ENCODE measurements at regions not wholly inside any gene's neighbourhood (a gene's known extent, or its start where the extent isn't known, plus 50 kb on each side); places are given as distances from the start of the nearest gene placed in this dataset.

GRCh38 chr1:82221721-82222120 lies 421.0 kb downstream of the ADGRL2 start:
- no peak for DNase-seq

DNA sequence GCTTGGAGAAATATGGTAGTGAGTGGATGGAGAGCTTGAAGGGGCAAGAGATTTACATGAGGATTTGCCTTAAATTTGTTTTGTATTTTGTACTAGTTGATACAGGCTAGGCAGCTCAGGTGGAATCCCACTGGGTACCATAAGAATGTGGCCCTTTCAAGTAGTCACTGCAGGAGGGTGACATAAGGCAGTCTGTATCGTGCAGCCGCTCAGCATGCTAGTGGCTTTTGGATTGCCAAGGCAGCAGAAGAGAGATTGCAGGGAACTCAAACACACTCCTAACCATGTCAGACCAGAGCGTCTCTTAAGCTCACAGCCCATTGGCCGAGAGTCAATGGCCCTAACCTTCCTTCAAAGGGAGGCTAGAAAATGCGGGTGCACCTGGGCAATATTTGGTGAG lies 420.0 kb downstream of the ADGRL2 start:
- DNase-seq, result no peak

DNA sequence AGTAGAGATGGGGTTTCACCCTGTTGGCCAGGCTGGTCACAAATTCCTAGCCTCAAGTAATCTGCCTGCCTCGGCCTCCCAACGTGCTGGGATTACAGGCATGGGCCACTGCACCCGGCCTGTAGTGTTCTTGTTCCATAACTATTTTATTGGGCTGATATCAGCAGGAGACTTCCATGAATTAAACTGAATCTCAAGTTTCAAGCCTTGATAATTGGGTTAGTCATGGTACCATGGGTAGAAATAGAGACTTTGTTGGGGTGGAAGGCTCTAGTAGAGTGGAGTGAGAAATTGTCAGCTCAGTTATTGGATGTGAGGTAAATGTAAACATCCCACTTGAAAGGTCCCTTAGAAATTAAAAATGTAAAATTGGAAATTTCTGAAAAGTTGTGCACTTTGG lies 419.1 kb downstream of the ADGRL2 start:
- no peak for DNase-seq

GRCh38 chr1:82218846-82219245 lies 418.1 kb downstream of the ADGRL2 start:
- DNase-seq, result no peak

GRCh38 chr1:82215853-82216175 lies 415.1 kb downstream of the ADGRL2 start:
- DNase-seq, result no peak

DNA sequence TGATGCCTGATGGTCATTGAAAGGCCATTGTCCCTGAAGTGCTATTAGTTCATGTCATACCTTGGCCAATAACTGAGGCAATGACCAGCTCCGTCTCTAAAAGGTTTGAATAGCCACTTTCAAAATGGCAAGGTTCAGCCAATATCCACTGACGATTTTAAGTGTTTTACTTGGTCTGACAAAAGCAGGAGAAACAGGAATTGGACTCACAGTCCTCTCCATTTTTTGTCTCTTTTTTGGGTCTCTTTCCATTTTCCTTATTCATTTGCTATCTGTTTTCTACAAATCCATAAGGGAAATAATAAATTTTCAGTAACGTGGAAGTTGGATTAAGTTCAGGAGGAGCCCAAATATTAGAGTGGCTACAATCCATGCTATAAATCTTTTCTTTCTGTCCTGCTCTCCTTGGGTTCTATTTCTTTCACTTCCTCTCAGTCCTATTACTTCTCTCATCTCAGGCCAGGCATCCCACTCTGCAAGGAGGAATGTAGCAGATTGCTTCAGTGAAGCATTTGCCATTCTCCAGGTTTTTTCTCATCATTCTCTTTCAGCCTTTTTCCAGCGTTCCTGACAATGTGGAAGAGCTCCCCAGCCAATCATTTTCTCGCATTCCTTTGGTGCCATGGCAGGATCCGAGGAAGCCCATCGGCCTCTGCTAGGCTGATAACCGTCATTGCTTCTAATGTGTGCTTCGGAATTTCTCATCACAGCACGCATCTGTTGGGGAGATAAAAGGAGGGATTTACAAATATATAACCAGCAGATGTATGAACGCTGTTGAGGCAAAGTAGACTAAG lies 414.5 kb downstream of the ADGRL2 start:
- DNase-seq, result no peak

DNA sequence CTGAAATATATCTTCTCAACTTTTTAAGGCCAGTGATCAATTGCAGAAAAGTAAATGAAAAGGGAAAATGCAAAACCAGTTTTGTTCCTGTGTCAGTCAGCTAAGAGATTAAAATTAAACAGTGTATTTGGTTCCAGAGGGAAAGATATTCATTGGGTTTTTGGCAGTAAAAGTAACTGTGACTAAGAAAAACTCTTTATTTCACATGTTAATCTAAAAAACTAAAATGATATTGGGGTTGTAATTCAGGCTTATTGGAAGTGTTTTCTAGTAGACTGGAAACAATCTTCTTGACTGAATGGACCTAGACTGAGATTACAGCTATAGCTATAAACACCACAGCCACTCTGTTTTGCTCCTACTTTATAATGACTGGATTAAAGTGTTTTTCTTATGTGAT lies 413.9 kb downstream of the ADGRL2 start:
- no peak for DNase-seq

DNA sequence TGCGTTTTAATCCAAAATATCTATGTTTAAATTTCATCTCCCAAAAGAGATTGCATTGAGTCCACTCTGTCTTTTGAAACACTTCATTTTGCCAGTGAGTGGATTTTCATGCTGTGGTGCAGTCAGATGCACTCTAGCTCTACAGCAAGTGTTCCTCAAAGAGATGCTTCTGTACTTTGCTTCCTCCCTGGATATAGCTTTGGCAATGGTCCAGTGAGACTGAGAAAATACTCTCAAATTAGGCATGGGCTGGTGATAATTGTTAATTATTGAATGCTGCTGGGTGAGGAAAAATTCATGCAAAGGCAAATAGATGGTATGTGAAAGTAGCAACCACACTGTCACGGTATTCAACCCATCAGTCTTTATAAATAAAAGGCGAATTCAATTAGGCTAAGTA lies 396.9 kb downstream of the ADGRL2 start:
- DNase-seq, result no peak

DNA sequence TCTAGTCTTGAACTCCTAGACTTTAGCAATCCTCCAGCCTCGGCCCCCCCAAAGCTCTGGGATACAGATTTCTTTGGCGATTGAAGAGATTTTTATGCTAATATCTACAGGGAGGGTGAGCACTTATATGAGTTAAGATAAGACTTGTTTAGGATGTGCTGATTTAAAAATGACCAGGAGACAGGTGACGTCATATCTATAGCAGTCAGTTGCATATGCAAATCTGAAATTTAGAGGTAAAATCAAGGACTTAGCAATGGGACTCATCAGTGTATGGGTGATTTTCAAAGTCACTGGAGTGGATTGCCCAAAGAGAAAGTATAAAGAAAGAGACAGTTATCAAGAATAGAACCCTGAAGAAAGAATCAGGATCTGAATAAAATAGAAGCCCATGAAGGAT lies 394.5 kb downstream of the ADGRL2 start:
- no peak for DNase-seq

- no peak for DNase-seq
Measured at GRCh38 chr1:82185084-82185483, 384.4 kb downstream of the ADGRL2 start.

DNA sequence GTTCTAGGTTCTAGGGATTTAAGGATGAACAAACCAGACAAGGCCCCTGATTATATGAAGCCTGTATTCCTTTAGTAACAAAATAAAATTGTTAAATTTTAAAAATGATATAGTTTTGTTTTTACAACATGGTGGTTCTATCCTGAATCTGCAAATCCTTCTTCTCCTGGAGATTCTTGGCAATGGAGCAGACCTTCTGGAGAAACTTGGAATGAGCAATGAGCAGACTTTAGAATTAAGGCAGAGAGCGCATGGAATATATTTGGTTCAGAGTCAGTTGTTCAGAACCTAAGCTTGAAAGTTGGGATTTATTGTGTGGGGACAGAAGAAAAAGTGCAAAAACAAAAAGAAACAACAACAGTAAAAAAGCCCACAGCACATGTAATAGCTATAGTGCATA lies 381.1 kb downstream of the ADGRL2 start:
- no peak for DNase-seq

DNA sequence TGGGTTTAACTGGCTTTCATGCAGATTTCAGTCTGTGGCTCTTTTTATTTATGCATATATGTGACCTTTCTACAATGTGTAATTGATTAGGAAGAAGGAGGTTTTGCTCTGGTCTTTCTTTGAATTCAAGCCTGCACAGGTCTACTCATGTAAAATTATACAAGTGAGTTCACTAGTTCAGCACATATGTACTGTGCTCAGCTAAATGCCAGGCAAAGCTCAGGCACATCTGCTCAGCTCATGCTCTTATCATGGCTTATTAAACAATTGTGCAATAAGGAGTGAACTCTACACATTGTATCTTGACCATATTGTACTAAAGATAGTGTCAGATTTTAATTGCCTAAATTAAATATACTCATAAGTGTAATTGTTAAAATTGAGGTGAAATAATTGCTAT lies 378.4 kb downstream of the ADGRL2 start:
- DNase-seq, result no peak

DNA sequence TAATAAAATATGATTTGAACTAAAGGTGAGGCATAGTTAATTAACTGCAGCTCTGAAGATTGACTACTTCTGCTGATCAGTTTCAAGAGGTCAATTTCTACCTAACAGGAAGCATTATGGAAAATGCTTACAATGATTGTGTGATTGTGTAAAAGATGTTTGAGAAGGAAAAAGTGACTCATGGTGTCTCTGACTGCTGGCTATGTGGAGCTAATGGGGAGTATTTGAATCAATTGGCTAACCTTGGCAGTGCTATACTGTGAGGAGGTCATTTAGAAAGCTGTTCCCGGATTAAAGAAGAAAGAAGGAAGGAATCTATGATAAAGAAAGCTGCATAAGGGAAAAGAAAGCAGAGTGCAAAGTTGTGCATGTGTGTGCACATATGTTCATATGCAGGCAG lies 376.5 kb downstream of the ADGRL2 start:
- no peak for DNase-seq

GRCh38 chr1:82171955-82172354 lies 371.2 kb downstream of the ADGRL2 start:
- DNase-seq, result no peak

GRCh38 chr1:82168482-82168881 lies 367.7 kb downstream of the ADGRL2 start:
- DNase-seq, result no peak

DNA sequence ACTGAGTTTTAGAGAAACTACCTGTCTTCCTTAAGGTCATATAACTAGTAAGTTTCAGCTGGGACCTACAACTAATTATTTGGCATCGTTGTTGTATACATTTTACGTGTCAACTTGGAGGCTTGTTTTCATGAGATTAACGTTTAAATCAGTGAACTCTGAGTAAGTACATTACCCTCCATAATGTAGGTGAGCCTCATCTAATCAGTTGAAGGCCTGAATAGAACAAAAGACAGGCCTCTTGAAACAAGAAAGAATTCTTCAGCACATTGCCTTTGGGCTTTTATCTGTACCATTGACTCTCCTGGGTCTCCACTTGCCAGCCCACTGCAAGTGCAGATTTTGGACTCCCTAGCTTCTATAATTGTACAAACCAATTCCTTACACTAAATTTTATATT lies 364.6 kb downstream of the ADGRL2 start:
- DNase-seq, result no peak

DNA sequence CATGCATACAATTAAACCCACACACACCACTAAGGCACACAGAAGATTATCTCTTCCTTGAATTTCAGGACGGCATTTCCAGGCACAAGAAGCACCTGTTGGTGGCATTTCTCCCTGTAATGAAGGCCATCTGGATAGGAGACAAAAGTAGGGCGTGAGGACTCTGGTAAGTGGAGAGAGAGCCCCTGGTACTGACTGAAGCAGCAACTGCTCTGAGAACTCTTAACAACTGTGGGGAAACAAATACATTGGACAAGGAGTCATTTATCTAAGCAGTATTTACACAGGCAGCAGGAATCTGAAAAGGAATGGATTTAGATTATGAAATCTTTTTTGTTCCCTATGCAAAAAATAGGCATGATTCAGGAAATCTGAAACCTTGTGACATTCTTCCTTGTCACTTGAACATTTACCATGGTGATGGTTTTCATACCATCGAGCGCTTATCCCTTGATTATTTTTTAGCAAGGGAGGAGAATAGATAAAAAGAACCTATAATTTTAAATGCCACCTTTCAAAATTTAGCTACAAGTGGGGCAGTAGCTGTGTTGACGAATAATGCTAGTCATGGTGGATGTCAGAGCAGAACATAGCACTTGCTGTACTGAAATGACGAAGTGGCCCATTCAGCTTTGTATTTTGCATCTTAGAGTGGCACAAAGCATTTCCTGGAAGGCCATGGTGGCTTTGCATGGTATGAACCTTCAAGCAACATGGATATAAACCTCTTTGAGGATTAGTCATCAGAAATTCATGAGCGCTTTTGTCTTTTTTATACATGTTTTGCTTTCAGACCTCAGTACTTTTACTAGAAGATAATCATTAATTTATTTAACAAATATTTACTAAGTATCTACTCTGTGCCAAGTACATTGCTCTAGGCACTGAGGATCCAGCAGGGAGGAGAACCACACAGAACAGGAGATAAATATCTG lies 362.0 kb downstream of the ADGRL2 start:
- no peak for DNase-seq

GRCh38 chr1:82161700-82162141 lies 361.0 kb downstream of the ADGRL2 start:
- DNase-seq, result no peak

DNA sequence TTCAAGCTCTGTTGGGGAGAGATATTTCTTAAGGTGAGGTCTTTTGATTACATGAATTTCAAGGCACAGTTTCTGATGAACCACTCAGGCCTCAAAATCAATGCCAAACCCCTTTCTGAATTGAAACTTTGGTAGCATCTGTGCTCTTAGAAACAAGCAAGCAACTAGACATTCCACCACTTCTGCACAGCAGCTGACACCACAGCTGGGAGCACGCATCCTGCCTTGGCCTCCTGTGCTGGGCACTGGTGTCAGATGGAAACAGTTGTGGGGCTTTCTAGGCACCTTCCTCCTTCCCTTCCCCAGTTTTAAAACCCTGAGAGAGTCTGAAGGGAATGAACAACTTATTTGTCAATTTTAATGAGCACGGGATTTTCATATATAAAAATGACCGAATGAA lies 360.2 kb downstream of the ADGRL2 start:
- DNase-seq, result no peak

DNA sequence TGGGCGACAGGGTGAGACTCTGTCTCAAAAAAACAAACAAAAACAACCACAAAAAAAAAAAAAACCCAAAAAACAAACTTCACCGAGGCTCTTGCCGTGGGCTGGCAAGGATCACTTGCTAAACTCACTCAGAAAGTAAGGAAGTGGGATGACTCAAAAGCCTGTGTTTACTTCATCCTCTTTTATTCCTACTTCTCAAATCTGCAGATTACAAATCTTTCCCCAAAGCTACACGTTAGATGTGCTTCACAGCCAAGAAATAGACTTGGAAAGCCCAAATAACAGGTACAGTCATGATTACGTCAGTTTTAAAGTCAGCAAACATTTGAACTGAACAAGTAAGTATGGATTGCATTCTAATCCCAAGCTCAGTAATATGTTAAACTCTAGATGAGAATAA lies 359.3 kb downstream of the ADGRL2 start:
- no peak for DNase-seq

GRCh38 chr1:82158981-82159380 lies 358.2 kb downstream of the ADGRL2 start:
- no peak for DNase-seq

- no peak for DNase-seq
Measured at GRCh38 chr1:82154219-82154970, 353.7 kb downstream of the ADGRL2 start.

GRCh38 chr1:82153752-82154151 lies 353.0 kb downstream of the ADGRL2 start:
- no peak for DNase-seq

GRCh38 chr1:82153272-82153629 lies 352.5 kb downstream of the ADGRL2 start:
- no peak for DNase-seq
